Mammary epithelial cell (primary cell): ENCODE measurements at regions not wholly inside any gene's neighbourhood (a gene's known extent, or its start where the extent isn't known, plus 50 kb on each side); places are given as distances from the start of the nearest gene placed in this dataset.

Source experiments
- EZH2 ChIP-seq: IDR thresholded peaks from 2 replicates; pipeline ENCODE4 v1.6.1; 2012; ENCODE audit warnings: low read length, inconsistent platforms, borderline replicate concordance
- TF ChIP-seq, protein P1 (sequence below), 2 donors: IDR thresholded peaks in 1 of 2; conservative IDR thresholded peaks in 1 of 2; 2 replicates each; pipeline ENCODE4 v1.5.1; 2011 to 2012; ENCODE audit warnings: inconsistent platforms in 2 of 2, low read length in 2 of 2, mild to moderate bottlenecking in 2 of 2, control low read depth in 1 of 2, low read depth in 1 of 2; ENCODE audit not compliant: insufficient read depth in 1 of 2; ENCODE audit errors: extremely low read depth in 1 of 2

DNA sequence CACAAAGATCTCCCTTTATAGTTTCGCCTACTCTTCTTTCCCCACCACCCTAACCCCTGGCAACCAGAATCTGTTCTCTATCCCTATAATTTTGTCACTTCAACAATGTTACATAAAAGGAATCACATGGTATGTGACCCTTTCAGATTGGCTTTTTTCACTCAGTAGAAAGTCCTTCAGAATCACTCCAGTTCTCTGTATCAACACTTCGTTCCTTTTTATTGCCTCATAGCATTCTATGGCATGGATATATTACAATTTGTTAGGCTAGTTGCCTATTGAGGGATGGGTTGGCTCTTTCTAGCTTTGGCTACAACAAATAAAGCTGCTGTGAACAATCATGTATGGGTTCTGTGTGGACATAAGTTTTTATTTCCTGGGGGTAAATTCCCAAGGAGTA, 163.1 kb downstream of the RPIA start:
- TF ChIP-seq, protein P1, sequence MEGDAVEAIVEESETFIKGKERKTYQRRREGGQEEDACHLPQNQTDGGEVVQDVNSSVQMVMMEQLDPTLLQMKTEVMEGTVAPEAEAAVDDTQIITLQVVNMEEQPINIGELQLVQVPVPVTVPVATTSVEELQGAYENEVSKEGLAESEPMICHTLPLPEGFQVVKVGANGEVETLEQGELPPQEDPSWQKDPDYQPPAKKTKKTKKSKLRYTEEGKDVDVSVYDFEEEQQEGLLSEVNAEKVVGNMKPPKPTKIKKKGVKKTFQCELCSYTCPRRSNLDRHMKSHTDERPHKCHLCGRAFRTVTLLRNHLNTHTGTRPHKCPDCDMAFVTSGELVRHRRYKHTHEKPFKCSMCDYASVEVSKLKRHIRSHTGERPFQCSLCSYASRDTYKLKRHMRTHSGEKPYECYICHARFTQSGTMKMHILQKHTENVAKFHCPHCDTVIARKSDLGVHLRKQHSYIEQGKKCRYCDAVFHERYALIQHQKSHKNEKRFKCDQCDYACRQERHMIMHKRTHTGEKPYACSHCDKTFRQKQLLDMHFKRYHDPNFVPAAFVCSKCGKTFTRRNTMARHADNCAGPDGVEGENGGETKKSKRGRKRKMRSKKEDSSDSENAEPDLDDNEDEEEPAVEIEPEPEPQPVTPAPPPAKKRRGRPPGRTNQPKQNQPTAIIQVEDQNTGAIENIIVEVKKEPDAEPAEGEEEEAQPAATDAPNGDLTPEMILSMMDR (conservative IDR thresholded peaks at IDR 0.05 in 1 of 2, IDR thresholded peaks at IDR 0.05 in 1 of 2; ENCODE audit: extremely low read depth in 1 of 2, insufficient read depth in 1 of 2, low read depth in 1 of 2, low read length in 2 of 2): no peak
- no peak for TF ChIP-seq EZH2
